ENCODE measurements at regions not wholly inside any gene's neighbourhood (a gene's known extent, or its start where the extent isn't known, plus 50 kb on each side); places are given as distances from the start of the nearest gene placed in this dataset.

DNA sequence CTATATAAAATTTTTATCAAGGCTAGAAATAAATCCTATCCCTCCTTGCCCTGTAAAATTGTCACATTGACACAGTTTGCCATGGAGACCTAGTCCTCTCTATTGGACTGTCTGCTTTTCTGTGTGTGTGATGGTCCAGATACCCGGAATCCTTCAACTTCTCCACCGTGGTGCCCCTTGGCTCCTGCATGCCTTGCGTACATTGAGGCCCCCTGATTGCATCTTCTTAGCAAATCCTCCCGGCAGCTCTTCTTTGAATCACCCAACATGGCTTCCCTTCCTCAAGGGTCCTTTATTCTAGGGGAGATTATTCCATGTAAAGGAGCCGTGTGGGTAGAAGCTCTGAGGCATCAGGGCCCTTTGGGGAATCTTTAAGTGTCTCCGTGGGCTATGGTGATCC is 219.5 kb downstream of the CDC5L start:
- Histone ChIP-seq H3K27me3 (ENCODE audit: insufficient read depth, low read depth, low read length) (no peaks in the 10 kb centered on the region), H3K9me3 (ENCODE audit: low read length) (no peaks in the 10 kb centered on the region), H3K27ac (ENCODE audit: low read length) (no peak overlapping the region), H3F3A (ENCODE audit: insufficient read depth, low read length, poor library complexity, severe bottlenecking) (no peaks in the 10 kb centered on the region), H3K9me2 (ENCODE audit: insufficient read depth, low read length) (no peaks in the 10 kb centered on the region), H4K20me1 (ENCODE audit: insufficient read depth) (no peaks in the 10 kb centered on the region), H2AFZ (ENCODE audit: low read depth, low read length) (no peak overlapping the region), H3K79me2 (replicated peaks; ENCODE audit: insufficient read depth, low read length) (no peaks in the 10 kb centered on the region), H3K4me3 (ENCODE audit: low read length) (no peak overlapping the region), H3K4me2 (ENCODE audit: low read length) (no peak overlapping the region), H3K36me3 (ENCODE audit: insufficient read depth, low read length) (no peaks in the 10 kb centered on the region), H3K9ac (ENCODE audit: low read length) (no peak overlapping the region)
- TF ChIP-seq TAF1 (IDR thresholded peaks at IDR 0.05; ENCODE audit: low read depth) (no peak), SMC3 (conservative IDR thresholded peaks at IDR 0.05; ENCODE audit: poor library complexity) (no peak), EZH2 (IDR thresholded peaks at IDR 0.05; ENCODE audit: borderline replicate concordance, insufficient read depth, low read length, poor library complexity, severe bottlenecking) (no peak), RAD21 (conservative IDR thresholded peaks at IDR 0.05) (no peak)
- TF ChIP-seq, protein P1, sequence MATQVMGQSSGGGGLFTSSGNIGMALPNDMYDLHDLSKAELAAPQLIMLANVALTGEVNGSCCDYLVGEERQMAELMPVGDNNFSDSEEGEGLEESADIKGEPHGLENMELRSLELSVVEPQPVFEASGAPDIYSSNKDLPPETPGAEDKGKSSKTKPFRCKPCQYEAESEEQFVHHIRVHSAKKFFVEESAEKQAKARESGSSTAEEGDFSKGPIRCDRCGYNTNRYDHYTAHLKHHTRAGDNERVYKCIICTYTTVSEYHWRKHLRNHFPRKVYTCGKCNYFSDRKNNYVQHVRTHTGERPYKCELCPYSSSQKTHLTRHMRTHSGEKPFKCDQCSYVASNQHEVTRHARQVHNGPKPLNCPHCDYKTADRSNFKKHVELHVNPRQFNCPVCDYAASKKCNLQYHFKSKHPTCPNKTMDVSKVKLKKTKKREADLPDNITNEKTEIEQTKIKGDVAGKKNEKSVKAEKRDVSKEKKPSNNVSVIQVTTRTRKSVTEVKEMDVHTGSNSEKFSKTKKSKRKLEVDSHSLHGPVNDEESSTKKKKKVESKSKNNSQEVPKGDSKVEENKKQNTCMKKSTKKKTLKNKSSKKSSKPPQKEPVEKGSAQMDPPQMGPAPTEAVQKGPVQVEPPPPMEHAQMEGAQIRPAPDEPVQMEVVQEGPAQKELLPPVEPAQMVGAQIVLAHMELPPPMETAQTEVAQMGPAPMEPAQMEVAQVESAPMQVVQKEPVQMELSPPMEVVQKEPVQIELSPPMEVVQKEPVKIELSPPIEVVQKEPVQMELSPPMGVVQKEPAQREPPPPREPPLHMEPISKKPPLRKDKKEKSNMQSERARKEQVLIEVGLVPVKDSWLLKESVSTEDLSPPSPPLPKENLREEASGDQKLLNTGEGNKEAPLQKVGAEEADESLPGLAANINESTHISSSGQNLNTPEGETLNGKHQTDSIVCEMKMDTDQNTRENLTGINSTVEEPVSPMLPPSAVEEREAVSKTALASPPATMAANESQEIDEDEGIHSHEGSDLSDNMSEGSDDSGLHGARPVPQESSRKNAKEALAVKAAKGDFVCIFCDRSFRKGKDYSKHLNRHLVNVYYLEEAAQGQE (IDR thresholded peaks at IDR 0.05; ENCODE audit: borderline replicate concordance), result no peak
- TF ChIP-seq, protein P2, sequence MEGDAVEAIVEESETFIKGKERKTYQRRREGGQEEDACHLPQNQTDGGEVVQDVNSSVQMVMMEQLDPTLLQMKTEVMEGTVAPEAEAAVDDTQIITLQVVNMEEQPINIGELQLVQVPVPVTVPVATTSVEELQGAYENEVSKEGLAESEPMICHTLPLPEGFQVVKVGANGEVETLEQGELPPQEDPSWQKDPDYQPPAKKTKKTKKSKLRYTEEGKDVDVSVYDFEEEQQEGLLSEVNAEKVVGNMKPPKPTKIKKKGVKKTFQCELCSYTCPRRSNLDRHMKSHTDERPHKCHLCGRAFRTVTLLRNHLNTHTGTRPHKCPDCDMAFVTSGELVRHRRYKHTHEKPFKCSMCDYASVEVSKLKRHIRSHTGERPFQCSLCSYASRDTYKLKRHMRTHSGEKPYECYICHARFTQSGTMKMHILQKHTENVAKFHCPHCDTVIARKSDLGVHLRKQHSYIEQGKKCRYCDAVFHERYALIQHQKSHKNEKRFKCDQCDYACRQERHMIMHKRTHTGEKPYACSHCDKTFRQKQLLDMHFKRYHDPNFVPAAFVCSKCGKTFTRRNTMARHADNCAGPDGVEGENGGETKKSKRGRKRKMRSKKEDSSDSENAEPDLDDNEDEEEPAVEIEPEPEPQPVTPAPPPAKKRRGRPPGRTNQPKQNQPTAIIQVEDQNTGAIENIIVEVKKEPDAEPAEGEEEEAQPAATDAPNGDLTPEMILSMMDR (IDR thresholded peaks at IDR 0.05; ENCODE audit: poor library complexity, severe bottlenecking), result no peak

DNA sequence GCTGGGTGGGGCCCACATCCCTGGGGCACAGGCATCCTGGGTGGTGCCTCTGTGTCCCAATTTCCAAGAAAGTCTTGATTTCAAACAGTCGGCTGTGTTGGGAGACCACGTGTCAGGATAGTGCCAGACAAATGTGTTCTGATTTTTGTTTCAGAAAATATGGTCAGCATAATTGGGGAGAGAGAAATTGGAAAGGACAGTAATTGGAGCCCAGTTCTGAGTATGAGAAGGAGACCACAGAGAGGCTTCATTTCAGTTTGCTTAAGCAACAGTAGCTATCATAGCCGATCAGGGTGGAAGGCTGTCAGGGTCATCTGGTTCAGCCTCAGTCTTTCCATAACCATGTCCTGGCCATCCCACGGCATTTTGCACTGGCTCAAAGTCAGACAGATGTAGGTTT is 220.7 kb downstream of the CDC5L start:
- Histone ChIP-seq H3K27ac (ENCODE audit: low read length) (no peak overlapping the region), H4K20me1 (ENCODE audit: insufficient read depth) (no peaks in the 10 kb centered on the region), H3K9me2 (ENCODE audit: insufficient read depth, low read length) (no peaks in the 10 kb centered on the region), H3K36me3 (ENCODE audit: insufficient read depth, low read length) (no peaks in the 10 kb centered on the region), H3K27me3 (ENCODE audit: insufficient read depth, low read depth, low read length) (no peaks in the 10 kb centered on the region), H3K9ac (ENCODE audit: low read length) (no peak overlapping the region), H3F3A (ENCODE audit: insufficient read depth, low read length, poor library complexity, severe bottlenecking) (no peaks in the 10 kb centered on the region), H3K4me2 (ENCODE audit: low read length) (no peak overlapping the region), H2AFZ (ENCODE audit: low read depth, low read length) (no peak overlapping the region), H3K9me3 (ENCODE audit: low read length) (no peaks in the 10 kb centered on the region), H3K4me3 (ENCODE audit: low read length) (no peak overlapping the region), H3K79me2 (replicated peaks; ENCODE audit: insufficient read depth, low read length) (no peaks in the 10 kb centered on the region)
- TF ChIP-seq POLR2AphosphoS5 (IDR thresholded peaks at IDR 0.05) (no peak), EP300 (conservative IDR thresholded peaks at IDR 0.05; ENCODE audit: poor library complexity, severe bottlenecking) (no peak), RAD21 (conservative IDR thresholded peaks at IDR 0.05) (no peak), SMC3 (conservative IDR thresholded peaks at IDR 0.05; ENCODE audit: poor library complexity) (no peak), EZH2 (IDR thresholded peaks at IDR 0.05; ENCODE audit: borderline replicate concordance, insufficient read depth, low read length, poor library complexity, severe bottlenecking) (no peak), MXI1 (conservative IDR thresholded peaks at IDR 0.05; ENCODE audit: poor library complexity, severe bottlenecking) (no peak), TAF1 (IDR thresholded peaks at IDR 0.05; ENCODE audit: low read depth) (no peak)
- TF ChIP-seq, protein P1 (IDR thresholded peaks at IDR 0.05; ENCODE audit: borderline replicate concordance), result no peak
- TF ChIP-seq, protein P2 (IDR thresholded peaks at IDR 0.05; ENCODE audit: poor library complexity, severe bottlenecking), result no peak

Data from neural cell (in vitro differentiated cells).